WTC11 (cell line): ENCODE measurements at regions not wholly inside any gene's neighbourhood (a gene's known extent, or its start where the extent isn't known, plus 50 kb on each side); places are given as distances from the start of the nearest gene placed in this dataset.

Source experiments
- ATAC-seq: fragments of 200-7000 bp; cut with Tn5 transposase; 2 replicates; pipeline ENCODE4 v1.10.0; 2021; ENCODE audit warnings: mild to moderate bottlenecking, moderate library complexity
- CTCF ChIA-PET: fragments of 300-600 bp; sonication (Branson Sonifier 250); formaldehyde crosslinking; loops from one replicate; lab custom pipeline; 2021; ENCODE audit warnings: antibody characterized with exemption; lab: Charles Lee
- POLR2A ChIA-PET: fragments of 350-600 bp; sonication (Branson Sonifier 250); formaldehyde crosslinking; loops from one replicate; lab custom pipeline; 2021; ENCODE audit warnings: antibody characterized with exemption; lab: Charles Lee
- DNase-seq: peaks from one replicate; pipeline ENCODE4 v3.0.0; 2021; ENCODE audit warnings: low spot score
- H3K27ac Mint-ChIP-seq: 2 replicates; pipeline ENCODE4 v1.8.0; 2021; ENCODE audit warnings: mixed read lengths
- H3K27me3 Mint-ChIP-seq: 2 replicates; pipeline ENCODE4 v1.8.0; 2021; ENCODE audit warnings: low read depth, mild to moderate bottlenecking, moderate library complexity, mixed read lengths
- H3K36me3 Mint-ChIP-seq: 2 replicates; pipeline ENCODE4 v1.8.0; 2021; ENCODE audit warnings: mixed read lengths
- H3K4me1 Mint-ChIP-seq: 2 replicates; pipeline ENCODE4 v1.8.0; 2022; ENCODE audit warnings: mixed read lengths
- H3K4me3 Mint-ChIP-seq: 2 replicates; pipeline ENCODE4 v1.8.0; 2021; ENCODE audit warnings: mild to moderate bottlenecking, moderate library complexity, mixed read lengths
- H3K9me3 Mint-ChIP-seq: 2 replicates; pipeline ENCODE4 v1.8.0; 2021; ENCODE audit warnings: mixed read lengths
- ELF4 ChIP-seq: sonication (generic); formaldehyde crosslinking; IDR thresholded peaks from 2 replicates; pipeline ENCODE4 v1.8.1; 2022; ENCODE audit warnings: low read depth, mild to moderate bottlenecking, moderate library complexity, missing genetic modification reagents
- ESRRA ChIP-seq: sonication (generic); formaldehyde crosslinking; IDR thresholded peaks from 2 replicates; pipeline ENCODE4 v1.8.1; 2022; ENCODE audit warnings: mild to moderate bottlenecking, missing genetic modification reagents, borderline replicate concordance
- FOXP1 ChIP-seq: sonication (generic); formaldehyde crosslinking; IDR thresholded peaks from 2 replicates; pipeline ENCODE4 v1.8.0; 2022; ENCODE audit warnings: missing genetic modification reagents, mild to moderate bottlenecking, moderate library complexity, borderline replicate concordance
- GTF2I ChIP-seq: fragments of 250-450 bp; sonication (Bioruptor Pico); conservative IDR thresholded peaks from 2 replicates; pipeline ENCODE4 v1.4.0; 2021; ENCODE audit warnings: mild to moderate bottlenecking
- HMGA2 ChIP-seq: fragments of 250-450 bp; sonication (Bioruptor Pico); IDR thresholded peaks from 2 replicates; pipeline ENCODE4 v1.4.0; 2021; ENCODE audit warnings: mild to moderate bottlenecking, moderate library complexity
- KAT7 ChIP-seq: sonication (generic); formaldehyde crosslinking; IDR thresholded peaks from 2 replicates; pipeline ENCODE4 v1.8.1; 2023; ENCODE audit warnings: missing genetic modification reagents, mild to moderate bottlenecking, borderline replicate concordance
- MXD4 ChIP-seq: fragments of 250-450 bp; sonication (Bioruptor Pico); IDR thresholded peaks from 2 replicates; pipeline ENCODE4 v1.8.0; 2021; ENCODE audit warnings: mild to moderate bottlenecking, moderate library complexity, borderline replicate concordance
- NFATC4 ChIP-seq: fragments of 250-450 bp; sonication (Bioruptor Pico); IDR thresholded peaks from 2 replicates; pipeline ENCODE4 v1.9.0; 2021; ENCODE audit warnings: mild to moderate bottlenecking
- NR1H2 ChIP-seq: sonication (generic); formaldehyde crosslinking; IDR thresholded peaks from 2 replicates; pipeline ENCODE4 v1.9.0; 2021; ENCODE audit warnings: mild to moderate bottlenecking, moderate library complexity, missing genetic modification reagents
- NR3C1 ChIP-seq: sonication (generic); formaldehyde crosslinking; conservative IDR thresholded peaks from 2 replicates; pipeline ENCODE4 v1.8.1; 2023; ENCODE audit warnings: low read depth, mild to moderate bottlenecking, missing genetic modification reagents
- TEAD1 ChIP-seq: sonication (generic); formaldehyde crosslinking; IDR thresholded peaks from 2 replicates; pipeline ENCODE4 v1.8.0; 2022; ENCODE audit warnings: mild to moderate bottlenecking, missing genetic modification reagents
- TEAD4 ChIP-seq: sonication (generic); formaldehyde crosslinking; IDR thresholded peaks from 2 replicates; pipeline ENCODE4 v1.8.0; 2022; ENCODE audit warnings: mild to moderate bottlenecking, missing genetic modification reagents
- ZBTB21 ChIP-seq: sonication (generic); formaldehyde crosslinking; IDR thresholded peaks from 2 replicates; pipeline ENCODE4 v1.8.1; 2023; ENCODE audit warnings: mild to moderate bottlenecking, missing genetic modification reagents, borderline replicate concordance
- ZNF423 ChIP-seq: fragments of 250-450 bp; sonication (Bioruptor Pico); IDR thresholded peaks from 2 replicates; pipeline ENCODE4 v2.1.2; 2022; ENCODE audit warnings: mild to moderate bottlenecking, moderate library complexity
- TF ChIP-seq, protein P1 (sequence below): sonication (generic); formaldehyde crosslinking; IDR thresholded peaks from 2 replicates; pipeline ENCODE4 v1.8.1; 2023; ENCODE audit warnings: mild to moderate bottlenecking, missing genetic modification reagents, moderate library complexity
- TF ChIP-seq, protein P2 (sequence below): sonication (generic); formaldehyde crosslinking; IDR thresholded peaks from 2 replicates; pipeline ENCODE4 v1.8.1; 2023; ENCODE audit warnings: mild to moderate bottlenecking, missing genetic modification reagents
- TF ChIP-seq, protein P3 (sequence below): sonication (generic); formaldehyde crosslinking; IDR thresholded peaks from 2 replicates; pipeline ENCODE4 v1.8.1; 2022; ENCODE audit warnings: low read depth, mild to moderate bottlenecking, moderate library complexity, missing genetic modification reagents, borderline replicate concordance
- TF ChIP-seq, protein P4 (sequence below): sonication (generic); formaldehyde crosslinking; IDR thresholded peaks from 2 replicates; pipeline ENCODE4 v1.8.1; 2022; ENCODE audit warnings: missing genetic modification reagents, borderline replicate concordance
- TF ChIP-seq, protein P5 (sequence below): fragments of 250-450 bp; sonication (Bioruptor Pico); IDR thresholded peaks from 2 replicates; pipeline ENCODE4 v1.9.0; 2021; ENCODE audit warnings: mild to moderate bottlenecking
- TF ChIP-seq, protein P6 (sequence below): sonication (generic); formaldehyde crosslinking; IDR thresholded peaks from 2 replicates; pipeline ENCODE4 v1.8.0; 2023; ENCODE audit warnings: mild to moderate bottlenecking, missing genetic modification reagents

DNA sequence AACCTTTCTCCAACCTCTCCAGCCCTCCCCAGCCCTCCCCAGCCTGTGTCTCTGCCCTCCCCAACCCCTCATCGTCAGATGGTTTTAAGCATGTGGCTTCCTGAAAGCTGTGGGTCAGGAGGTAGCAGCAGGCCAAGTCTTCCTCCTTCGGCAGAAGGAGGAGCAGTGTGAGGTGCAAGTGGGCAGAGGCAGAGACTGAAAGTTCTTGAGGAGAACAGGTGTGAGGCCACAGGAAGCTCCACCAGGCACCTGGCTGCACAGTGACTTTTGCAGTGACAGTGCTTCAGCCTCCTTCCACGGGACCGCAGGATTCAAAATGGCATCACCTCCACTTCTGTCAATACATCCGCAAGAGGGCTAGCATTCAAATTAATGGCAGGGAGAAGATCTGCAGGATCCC is 203.9 kb upstream of the LEF1 start:
- POLR2A ChIA-PET = interaction anchor here (0.8 kb wide), 1 partner anchor 8 kb away, joined by 3 read pairs; no protein-coding TSS in a partner anchor
- Mint-ChIP-seq H3K27me3 (no peaks in the 10 kb centered on the region; the same call in 1 of the 2 replicates), H3K36me3 (no peaks in the 10 kb centered on the region), H3K4me1 (peaks cover 9% of the 10 kb centered on the region), H3K9me3 (no peaks in the 10 kb centered on the region), H3K27ac (no peak overlapping the region), H3K4me3 (no peak overlapping the region)
- ATAC-seq (no peak), DNase-seq (no peak)
- CTCF ChIA-PET = no interaction called here
- TF ChIP-seq ESRRA (CRISPR knock-in tag) (no peak), GTF2I (no peak), NFATC4 (CRISPR knock-in tag) (no peak), ZBTB21 (CRISPR knock-in tag) (no peak), KAT7 (CRISPR knock-in tag) (no peak), FOXP1 (no peak), NR1H2 (CRISPR knock-in tag) (no peak), HMGA2 (CRISPR knock-in tag) (no peak), ZNF423 (CRISPR knock-in tag) (no peak)
- TF ChIP-seq, protein P1, sequence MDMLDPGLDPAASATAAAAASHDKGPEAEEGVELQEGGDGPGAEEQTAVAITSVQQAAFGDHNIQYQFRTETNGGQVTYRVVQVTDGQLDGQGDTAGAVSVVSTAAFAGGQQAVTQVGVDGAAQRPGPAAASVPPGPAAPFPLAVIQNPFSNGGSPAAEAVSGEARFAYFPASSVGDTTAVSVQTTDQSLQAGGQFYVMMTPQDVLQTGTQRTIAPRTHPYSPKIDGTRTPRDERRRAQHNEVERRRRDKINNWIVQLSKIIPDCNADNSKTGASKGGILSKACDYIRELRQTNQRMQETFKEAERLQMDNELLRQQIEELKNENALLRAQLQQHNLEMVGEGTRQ (CRISPR knock-in tag) = no peak
- TF ChIP-seq, protein P2, sequence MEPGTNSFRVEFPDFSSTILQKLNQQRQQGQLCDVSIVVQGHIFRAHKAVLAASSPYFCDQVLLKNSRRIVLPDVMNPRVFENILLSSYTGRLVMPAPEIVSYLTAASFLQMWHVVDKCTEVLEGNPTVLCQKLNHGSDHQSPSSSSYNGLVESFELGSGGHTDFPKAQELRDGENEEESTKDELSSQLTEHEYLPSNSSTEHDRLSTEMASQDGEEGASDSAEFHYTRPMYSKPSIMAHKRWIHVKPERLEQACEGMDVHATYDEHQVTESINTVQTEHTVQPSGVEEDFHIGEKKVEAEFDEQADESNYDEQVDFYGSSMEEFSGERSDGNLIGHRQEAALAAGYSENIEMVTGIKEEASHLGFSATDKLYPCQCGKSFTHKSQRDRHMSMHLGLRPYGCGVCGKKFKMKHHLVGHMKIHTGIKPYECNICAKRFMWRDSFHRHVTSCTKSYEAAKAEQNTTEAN = no peak
- TF ChIP-seq, protein P3, sequence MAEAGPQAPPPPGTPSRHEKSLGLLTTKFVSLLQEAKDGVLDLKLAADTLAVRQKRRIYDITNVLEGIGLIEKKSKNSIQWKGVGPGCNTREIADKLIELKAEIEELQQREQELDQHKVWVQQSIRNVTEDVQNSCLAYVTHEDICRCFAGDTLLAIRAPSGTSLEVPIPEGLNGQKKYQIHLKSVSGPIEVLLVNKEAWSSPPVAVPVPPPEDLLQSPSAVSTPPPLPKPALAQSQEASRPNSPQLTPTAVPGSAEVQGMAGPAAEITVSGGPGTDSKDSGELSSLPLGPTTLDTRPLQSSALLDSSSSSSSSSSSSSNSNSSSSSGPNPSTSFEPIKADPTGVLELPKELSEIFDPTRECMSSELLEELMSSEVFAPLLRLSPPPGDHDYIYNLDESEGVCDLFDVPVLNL (CRISPR knock-in tag) = no peak

DNA sequence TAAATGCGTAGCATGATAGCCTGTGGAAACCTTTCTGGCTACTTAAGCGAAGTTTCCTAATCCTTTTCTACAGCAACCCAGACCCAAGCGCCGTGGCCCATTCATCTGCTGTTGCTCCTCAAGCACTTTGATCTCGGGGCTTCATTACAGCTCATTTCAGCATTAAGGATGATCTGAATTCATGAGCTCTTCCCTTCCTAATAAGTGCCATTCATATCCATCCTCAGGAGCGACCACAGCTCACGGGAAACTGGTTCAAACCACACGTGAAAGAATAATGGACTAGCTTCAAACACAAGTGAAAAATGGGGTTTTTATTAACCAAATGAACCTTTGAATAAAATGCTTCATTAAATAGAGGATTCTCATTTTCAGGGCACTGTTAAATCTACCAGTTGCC is 202.6 kb upstream of the LEF1 start:
- no peaks in the 10 kb centered on the region; the same call in 1 of the 2 replicates for H3K27me3 Mint-ChIP-seq
- TF ChIP-seq ZNF423 (CRISPR knock-in tag) (no peak), NR1H2 (CRISPR knock-in tag) (no peak)
- TF ChIP-seq, all 79 proteins: peak for 0
- ATAC-seq (no peak), DNase-seq (no peak)
- Mint-ChIP-seq H3K4me3 (no peak overlapping the region), H3K27ac (no peak overlapping the region), H3K36me3 (no peaks in the 10 kb centered on the region), H3K9me3 (no peaks in the 10 kb centered on the region), H3K4me1 (peaks cover 9% of the 10 kb centered on the region)
- ChIA-PET CTCF (no interaction called here), POLR2A (no interaction called here)

DNA sequence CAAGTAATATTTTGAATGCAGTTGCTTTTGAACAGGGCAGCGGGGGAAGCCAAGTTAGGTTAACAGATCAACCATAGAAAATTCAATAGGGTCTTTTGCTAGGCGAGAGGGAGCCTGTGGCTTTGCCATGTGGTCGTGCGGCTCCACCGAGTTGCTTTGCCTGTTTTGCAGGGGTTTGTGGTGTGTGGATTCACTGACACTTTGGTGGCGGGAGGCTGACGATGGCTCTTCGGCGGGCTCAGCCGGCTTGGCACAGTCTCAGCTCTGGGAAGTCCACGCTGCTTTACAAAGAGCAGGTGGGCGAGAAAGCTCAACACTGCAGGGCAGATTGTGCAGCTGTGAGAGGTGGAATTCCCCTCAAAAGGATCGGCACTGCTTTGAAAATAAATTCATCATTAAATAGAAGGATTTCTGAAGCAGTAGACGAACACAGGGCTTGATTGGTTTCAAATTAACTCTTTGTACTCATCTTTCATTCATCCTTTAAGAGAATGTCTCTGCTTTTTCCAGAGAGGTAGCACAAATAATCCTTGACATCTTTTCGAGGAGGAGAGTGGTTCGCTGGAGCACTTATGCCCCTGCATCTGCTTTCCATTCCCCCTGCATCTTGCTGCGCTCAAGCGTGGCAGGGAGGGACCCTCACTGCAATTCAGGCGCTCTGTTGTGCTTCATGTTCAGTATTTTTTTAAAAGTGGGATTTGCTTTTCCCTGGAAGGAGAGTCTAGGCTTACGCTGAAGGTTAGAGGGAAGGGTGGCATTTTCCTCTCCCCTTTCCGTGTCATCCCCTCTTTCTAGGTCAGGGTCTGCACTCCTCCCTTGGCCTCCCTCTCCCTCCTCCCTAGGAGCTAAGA is 201.8 kb upstream of the LEF1 start:
- Mint-ChIP-seq H3K27ac (no peak overlapping the region), H3K4me3 (no peak overlapping the region), H3K9me3 (no peaks in the 10 kb centered on the region), H3K36me3 (no peaks in the 10 kb centered on the region), H3K27me3 (no peaks in the 10 kb centered on the region), H3K4me1 (peaks cover 9% of the 10 kb centered on the region)
- peak; percentile 28; the same call in 1 of the 2 replicates for ATAC-seq
- CTCF ChIA-PET = no interaction called here
- no peak for DNase-seq
- POLR2A ChIA-PET = no interaction called here
- TF ChIP-seq ELF4 (CRISPR knock-in tag) (no peak), TEAD4 (CRISPR knock-in tag) (no peak), MXD4 (CRISPR knock-in tag) (no peak), FOXP1 (no peak), TEAD1 (CRISPR knock-in tag) (no peak), NR3C1 (no peak), ZNF423 (CRISPR knock-in tag) (no peak)
- TF ChIP-seq, protein P4, sequence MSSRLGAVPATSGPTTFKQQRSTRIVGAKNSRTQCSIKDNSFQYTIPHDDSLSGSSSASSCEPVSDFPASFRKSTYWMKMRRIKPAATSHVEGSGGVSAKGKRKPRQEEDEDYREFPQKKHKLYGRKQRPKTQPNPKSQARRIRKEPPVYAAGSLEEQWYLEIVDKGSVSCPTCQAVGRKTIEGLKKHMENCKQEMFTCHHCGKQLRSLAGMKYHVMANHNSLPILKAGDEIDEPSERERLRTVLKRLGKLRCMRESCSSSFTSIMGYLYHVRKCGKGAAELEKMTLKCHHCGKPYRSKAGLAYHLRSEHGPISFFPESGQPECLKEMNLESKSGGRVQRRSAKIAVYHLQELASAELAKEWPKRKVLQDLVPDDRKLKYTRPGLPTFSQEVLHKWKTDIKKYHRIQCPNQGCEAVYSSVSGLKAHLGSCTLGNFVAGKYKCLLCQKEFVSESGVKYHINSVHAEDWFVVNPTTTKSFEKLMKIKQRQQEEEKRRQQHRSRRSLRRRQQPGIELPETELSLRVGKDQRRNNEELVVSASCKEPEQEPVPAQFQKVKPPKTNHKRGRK (CRISPR knock-in tag) = no peak
- TF ChIP-seq, protein P5, sequence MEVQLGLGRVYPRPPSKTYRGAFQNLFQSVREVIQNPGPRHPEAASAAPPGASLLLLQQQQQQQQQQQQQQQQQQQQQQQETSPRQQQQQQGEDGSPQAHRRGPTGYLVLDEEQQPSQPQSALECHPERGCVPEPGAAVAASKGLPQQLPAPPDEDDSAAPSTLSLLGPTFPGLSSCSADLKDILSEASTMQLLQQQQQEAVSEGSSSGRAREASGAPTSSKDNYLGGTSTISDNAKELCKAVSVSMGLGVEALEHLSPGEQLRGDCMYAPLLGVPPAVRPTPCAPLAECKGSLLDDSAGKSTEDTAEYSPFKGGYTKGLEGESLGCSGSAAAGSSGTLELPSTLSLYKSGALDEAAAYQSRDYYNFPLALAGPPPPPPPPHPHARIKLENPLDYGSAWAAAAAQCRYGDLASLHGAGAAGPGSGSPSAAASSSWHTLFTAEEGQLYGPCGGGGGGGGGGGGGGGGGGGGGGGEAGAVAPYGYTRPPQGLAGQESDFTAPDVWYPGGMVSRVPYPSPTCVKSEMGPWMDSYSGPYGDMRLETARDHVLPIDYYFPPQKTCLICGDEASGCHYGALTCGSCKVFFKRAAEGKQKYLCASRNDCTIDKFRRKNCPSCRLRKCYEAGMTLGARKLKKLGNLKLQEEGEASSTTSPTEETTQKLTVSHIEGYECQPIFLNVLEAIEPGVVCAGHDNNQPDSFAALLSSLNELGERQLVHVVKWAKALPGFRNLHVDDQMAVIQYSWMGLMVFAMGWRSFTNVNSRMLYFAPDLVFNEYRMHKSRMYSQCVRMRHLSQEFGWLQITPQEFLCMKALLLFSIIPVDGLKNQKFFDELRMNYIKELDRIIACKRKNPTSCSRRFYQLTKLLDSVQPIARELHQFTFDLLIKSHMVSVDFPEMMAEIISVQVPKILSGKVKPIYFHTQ (CRISPR knock-in tag) = no peak
- TF ChIP-seq, protein P6, sequence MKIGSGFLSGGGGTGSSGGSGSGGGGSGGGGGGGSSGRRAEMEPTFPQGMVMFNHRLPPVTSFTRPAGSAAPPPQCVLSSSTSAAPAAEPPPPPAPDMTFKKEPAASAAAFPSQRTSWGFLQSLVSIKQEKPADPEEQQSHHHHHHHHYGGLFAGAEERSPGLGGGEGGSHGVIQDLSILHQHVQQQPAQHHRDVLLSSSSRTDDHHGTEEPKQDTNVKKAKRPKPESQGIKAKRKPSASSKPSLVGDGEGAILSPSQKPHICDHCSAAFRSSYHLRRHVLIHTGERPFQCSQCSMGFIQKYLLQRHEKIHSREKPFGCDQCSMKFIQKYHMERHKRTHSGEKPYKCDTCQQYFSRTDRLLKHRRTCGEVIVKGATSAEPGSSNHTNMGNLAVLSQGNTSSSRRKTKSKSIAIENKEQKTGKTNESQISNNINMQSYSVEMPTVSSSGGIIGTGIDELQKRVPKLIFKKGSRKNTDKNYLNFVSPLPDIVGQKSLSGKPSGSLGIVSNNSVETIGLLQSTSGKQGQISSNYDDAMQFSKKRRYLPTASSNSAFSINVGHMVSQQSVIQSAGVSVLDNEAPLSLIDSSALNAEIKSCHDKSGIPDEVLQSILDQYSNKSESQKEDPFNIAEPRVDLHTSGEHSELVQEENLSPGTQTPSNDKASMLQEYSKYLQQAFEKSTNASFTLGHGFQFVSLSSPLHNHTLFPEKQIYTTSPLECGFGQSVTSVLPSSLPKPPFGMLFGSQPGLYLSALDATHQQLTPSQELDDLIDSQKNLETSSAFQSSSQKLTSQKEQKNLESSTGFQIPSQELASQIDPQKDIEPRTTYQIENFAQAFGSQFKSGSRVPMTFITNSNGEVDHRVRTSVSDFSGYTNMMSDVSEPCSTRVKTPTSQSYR (CRISPR knock-in tag) = no peak
